ENCODE measurements at regions not wholly inside any gene's neighbourhood (a gene's known extent, or its start where the extent isn't known, plus 50 kb on each side); places are given as distances from the start of the nearest gene placed in this dataset.
"Not testable (repeated sequence)": the region's sequence is repeated elsewhere in the genome, so short reads cannot be mapped to it uniquely, and the experiment has no call there.

DNA sequence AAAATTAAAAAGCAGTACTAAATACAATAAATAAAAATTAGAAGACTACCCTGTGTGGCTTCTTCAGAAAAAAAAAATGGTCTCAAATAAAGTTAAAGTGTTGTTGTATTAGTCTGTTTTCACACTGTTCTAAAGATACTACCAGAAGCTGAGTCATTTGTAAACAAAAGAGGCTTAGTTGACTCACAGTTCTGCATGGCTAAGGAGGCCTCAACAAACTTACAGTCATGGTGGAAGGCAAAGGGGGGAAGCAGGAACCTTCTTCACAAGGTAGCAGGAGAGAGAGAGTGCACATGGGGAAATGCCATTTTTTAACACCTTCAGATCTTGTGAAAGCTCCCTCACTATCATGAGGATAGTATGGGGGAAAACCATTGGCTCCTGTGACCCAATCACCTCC is 612.8 kb downstream of the RNF144A start:
- intact Hi-C loops (cut with DNase I) = no loop called here
- DNase-seq (ENCODE audit: low spot score) = no peak

DNA sequence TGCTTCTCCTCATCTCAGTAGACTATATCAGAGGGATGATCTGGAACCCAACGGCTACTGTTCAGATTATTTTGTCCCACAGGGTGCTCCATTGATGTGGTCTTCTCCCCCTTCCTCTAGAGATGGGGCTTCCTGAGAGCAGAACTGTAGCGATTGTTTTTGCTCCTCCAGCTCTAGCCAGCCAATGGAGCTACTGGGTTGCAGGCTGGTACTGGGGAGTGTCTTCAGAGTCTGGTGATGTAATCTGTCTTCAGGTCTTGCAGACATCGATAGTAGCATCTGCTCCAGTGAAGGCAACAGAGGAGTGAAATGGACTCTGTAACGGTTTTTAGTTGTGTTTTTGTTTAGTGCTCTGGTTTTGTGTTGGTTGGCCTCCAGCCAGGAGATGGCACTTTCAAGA is 621.9 kb downstream of the RNF144A start:
- intact Hi-C loops (cut with DNase I) = no loop called here
- DNase-seq (ENCODE audit: low spot score) = no peak

- DNase-seq (ENCODE audit: low spot score) = no peak
- intact Hi-C loops (cut with DNase I) = no loop called here
Measured at GRCh38 chr2:7539760-7540159, 622.5 kb downstream of the RNF144A start.

DNA sequence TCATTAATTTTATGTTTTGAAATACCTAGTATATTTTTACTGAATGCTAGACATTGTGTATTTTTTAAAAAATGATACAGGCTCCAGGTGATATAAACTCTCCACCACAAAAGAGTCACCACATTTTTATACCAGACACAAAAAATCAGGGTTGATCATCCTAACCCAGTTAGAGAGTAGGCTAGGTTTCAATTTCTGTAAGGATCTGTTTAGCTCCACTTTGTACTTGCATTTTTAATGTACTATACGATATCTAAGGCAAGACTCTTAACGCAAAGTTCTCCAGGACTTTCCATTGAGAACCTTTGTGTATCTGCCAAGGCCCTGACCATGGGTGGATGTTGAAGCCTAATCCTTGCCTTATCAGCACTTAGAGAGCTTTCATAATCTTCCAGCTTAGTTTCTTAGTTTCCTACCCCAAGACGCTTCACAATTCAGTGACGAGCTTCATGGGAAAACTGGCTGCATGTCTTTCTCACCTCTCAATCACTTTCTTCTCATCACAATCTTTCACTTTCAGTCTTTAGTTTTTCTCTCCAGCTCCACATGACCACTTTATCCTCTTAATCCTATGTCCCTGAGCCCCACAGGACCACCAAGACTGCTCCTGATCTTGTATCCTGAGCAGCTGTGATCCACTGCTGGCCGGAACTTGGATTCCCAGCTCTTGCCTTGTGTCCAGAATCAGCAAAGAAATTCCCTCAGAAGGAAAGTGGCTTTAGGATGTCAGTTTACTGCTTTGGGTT is 635.8 kb downstream of the RNF144A start:
- DNase-seq (ENCODE audit: low spot score) = no peak
- intact Hi-C loops (cut with DNase I) = no loop called here

DNA sequence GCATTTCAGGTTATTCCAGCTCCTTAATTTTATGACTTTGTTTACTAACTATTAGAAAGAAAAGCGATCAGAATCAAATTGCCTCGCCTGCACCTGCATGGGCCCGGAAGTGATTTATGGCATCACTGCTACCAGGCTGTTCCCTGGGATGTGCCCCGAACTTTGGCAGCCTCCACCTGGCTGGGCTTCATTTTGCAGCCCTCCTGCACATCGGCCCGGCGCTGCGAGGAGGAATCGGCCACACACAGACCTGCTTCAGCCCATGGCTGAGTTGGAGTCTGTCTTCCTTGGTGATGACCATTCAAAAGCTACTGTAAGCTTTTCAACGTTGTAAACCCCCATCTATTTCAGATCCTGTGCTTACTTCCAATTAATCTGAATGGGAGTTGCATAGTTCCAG is 638.0 kb downstream of the RNF144A start:
- intact Hi-C loops (cut with DNase I) = no loop called here
- DNase-seq (ENCODE audit: low spot score) = no peak

- intact Hi-C loops (cut with DNase I) = no loop called here
Measured at GRCh38 chr2:7557376-7557775, 640.2 kb downstream of the RNF144A start.

DNA sequence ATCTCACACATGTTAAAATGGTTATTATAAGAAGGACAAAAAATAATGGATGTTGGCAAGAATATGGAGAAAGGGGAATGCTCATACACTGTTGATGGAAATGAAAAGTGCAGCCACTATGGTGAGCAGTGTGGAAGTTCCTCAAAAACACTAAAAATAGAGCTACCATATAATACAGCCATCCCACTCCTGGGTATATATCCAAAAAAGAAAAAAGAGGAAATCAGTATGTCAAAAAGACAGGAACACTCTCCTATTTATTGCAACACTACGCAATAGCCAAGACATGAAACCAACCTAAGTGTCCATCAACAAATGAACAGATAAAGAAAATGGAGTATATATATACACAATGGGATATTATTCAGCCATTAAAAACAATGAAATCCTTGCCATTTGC is 642.6 kb downstream of the RNF144A start:
- intact Hi-C loops (cut with DNase I) = no loop called here

More at GRCh38 chr2:7557376-7557775, 640.2 kb downstream of the RNF144A start:
- DNase-seq (ENCODE audit: low spot score) = no peak

DNA sequence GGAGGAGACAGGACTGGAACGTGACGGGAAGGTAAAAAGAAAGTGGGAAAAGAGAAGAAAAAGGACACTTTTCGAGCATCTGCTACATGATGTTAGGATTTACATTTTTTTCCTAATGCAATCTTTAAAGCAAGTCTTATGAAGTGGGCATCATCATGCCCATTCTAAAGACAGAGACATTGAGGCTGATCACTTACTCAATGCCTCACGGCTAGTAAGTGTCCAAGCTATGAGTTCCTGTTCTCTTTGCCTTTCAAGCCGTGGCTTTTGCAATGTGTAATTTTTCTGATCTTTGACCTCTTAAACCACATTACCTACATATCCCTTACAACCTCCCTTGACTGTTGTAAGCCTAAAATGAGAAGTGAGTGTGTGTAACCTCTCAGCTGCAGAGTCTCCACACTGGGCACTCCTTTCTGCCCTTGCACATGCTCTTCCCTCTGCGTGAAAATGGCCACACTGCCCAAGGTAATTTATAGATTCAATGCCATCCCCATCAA is 649.2 kb downstream of the RNF144A start:
- DNase-seq (ENCODE audit: low spot score) = no peak
- intact Hi-C loops (cut with DNase I) = no loop called here

More for the DNA sequence above, 642.6 kb downstream of the RNF144A start:
- no peak for DNase-seq (ENCODE audit: low spot score)

- intact Hi-C loops (cut with DNase I); DNase-seq (ENCODE audit: low spot score): not testable (repeated sequence)
Measured at GRCh38 chr2:7567116-7567515, 649.9 kb downstream of the RNF144A start.

- DNase-seq (ENCODE audit: low spot score) = no peak
- intact Hi-C loops (cut with DNase I) = no loop called here
Measured at GRCh38 chr2:7567646-7568045, 650.4 kb downstream of the RNF144A start.

- intact Hi-C loops (cut with DNase I) = no loop called here
- DNase-seq (ENCODE audit: low spot score) = no peak
Measured at GRCh38 chr2:7570247-7570646, 653.0 kb downstream of the RNF144A start.

GRCh38 chr2:7571701-7572100 is 654.5 kb downstream of the RNF144A start:
- DNase-seq (ENCODE audit: low spot score) = no peak
- intact Hi-C loops (cut with DNase I) = no loop called here

- DNase-seq (ENCODE audit: low spot score) = no peak
- intact Hi-C loops (cut with DNase I) = no loop called here
Measured at GRCh38 chr2:7572450-7572849, 655.2 kb downstream of the RNF144A start.

DNA sequence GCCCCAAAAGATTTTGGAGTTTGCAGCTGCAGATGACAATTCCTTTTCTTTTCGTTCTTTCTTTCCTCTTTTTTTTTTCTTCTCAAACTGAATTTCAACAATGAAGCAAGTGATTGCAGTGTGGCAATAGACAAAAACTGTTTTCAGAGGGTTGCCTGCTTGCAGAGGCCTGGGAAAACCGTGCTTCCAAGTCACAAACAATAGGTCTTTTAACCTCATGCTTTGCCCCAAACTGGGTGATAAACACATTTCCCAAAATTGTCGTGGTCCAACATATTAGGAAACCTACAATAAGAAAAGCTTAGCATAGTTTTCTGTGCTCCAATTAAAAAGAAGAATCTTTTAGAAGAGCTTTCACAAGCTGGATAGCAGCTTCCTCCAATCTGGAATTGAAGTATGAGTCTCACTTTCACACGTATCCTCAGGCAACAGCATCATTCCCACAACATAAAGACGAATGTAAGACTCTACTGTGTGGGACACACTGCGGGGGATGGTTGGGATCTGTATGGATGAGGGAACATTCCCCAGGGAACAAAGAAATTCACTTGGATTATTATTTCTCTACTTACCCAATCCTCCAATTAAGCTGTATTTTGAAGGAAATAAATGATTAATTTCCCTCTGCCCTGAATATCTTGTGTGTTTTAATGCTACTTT is 656.1 kb downstream of the RNF144A start:
- DNase-seq (ENCODE audit: low spot score) = no peak
- intact Hi-C loops (cut with DNase I) = no loop called here

DNA sequence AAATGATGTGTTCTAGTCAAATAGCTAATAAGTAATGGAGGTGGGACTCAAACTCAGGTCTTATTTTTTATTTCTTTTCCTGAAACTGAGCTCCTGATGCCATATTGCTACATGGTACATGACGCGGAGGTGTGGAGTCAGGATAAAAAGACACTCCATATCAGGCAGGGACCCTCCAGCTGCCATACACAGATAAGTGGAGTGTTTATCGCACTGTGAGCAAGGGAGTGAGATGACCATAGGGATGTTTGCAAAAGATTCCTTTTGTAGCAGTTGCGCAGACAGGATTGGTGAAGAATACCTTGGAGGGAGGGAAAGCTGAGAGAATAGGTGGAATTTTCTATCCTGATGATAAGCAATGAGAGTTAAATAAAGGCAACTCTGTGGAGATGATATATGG is 657.2 kb downstream of the RNF144A start:
- intact Hi-C loops (cut with DNase I) = no loop called here
- no peak for DNase-seq (ENCODE audit: low spot score)

GRCh38 chr2:7577769-7578168 is 660.6 kb downstream of the RNF144A start:
- DNase-seq (ENCODE audit: low spot score) = no peak
- intact Hi-C loops (cut with DNase I) = no loop called here

- intact Hi-C loops (cut with DNase I) = no loop called here
- DNase-seq (ENCODE audit: low spot score) = no peak
Measured at GRCh38 chr2:7584017-7584416, 666.8 kb downstream of the RNF144A start.

- intact Hi-C loops (cut with DNase I) = no loop called here
- no peak for DNase-seq (ENCODE audit: low spot score)
Measured at GRCh38 chr2:7586898-7587297, 669.7 kb downstream of the RNF144A start.

GRCh38 chr2:7588295-7588694 is 671.1 kb downstream of the RNF144A start:
- intact Hi-C loops (cut with DNase I) = no loop called here

DNA sequence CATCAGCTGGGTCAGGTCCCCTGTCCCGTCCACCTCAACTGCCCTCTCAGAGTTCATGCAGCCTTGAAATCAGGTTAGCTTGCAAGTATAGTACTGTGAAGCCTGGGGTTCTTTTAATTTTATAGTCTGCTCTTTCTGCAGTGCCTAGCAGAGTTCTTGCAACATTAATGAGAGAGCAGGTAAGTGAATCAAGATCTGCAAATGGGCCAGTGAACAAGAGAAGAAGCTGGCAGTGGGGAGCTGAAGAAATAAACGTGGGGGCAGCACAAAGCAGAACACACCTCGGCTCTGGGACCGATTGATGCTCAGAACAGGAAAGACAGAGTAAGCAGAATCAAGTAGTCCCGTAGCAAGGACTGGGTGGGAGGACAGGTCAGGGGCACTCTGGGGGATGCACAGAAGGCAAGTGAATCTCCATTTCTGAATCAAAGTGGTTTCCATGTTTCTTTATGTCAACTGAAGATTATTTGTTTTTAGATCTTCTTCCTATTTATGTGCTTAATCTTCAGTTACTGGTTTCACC is 675.5 kb downstream of the RNF144A start:
- DNase-seq (ENCODE audit: low spot score) = no peak
- intact Hi-C loops (cut with DNase I) = no loop called here

More at GRCh38 chr2:7588295-7588694, 671.1 kb downstream of the RNF144A start:
- no peak for DNase-seq (ENCODE audit: low spot score)

GRCh38 chr2:7593360-7593759 is 676.1 kb downstream of the RNF144A start:
- DNase-seq (ENCODE audit: low spot score) = no peak
- intact Hi-C loops (cut with DNase I) = no loop called here
